ENCODE measurements at regions not wholly inside any gene's neighbourhood (a gene's known extent, or its start where the extent isn't known, plus 50 kb on each side); places are given as distances from the start of the nearest gene placed in this dataset.

- TF ChIP-seq CTCF (IDR thresholded peaks at IDR 0.05 in 4 of 5, conservative IDR thresholded peaks at IDR 0.05 in 1 of 5), result no peak
- TF ChIP-seq POLR2A (IDR thresholded peaks at IDR 0.05), result no peak
Observed at GRCh38 chrX:12026481-12026880, 111.8 kb upstream of the FRMPD4 start.

All from gastrocnemius medialis (tissue), 4 donors.